ENCODE measurements at regions not wholly inside any gene's neighbourhood (a gene's known extent, or its start where the extent isn't known, plus 50 kb on each side); places are given as distances from the start of the nearest gene placed in this dataset.
A peak's percentile ranks its signal among the peaks of the same experiment; 100 is the strongest.
"Not testable (repeated sequence)": the region's sequence is repeated elsewhere in the genome, so short reads cannot be mapped to it uniquely, and the experiment has no call there.

GRCh38 chr2:63695583-63695982 lies 106.8 kb downstream of the MDH1 start:
- DNase-seq: no peak

- no peak for DNase-seq
These were observed 107.7 kb downstream of the MDH1 start for GRCh38 chr2:63696496-63696895.

GRCh38 chr2:63697160-63697559 lies 108.4 kb downstream of the MDH1 start:
- no peak for DNase-seq

- DNase-seq: peak; percentile 58 to 78 (median 64)
These were observed 110.2 kb downstream of the MDH1 start for GRCh38 chr2:63698786-63699548.

GRCh38 chr2:63699549-63699839 lies 110.7 kb downstream of the MDH1 start:
- DNase-seq: no peak

GRCh38 chr2:63700271-63700670 lies 111.5 kb downstream of the MDH1 start:
- DNase-seq: no peak

- no peak for DNase-seq
These were observed 112.6 kb downstream of the MDH1 start for GRCh38 chr2:63701406-63701805.

- not testable (repeated sequence) for DNase-seq
These were observed 117.3 kb downstream of the MDH1 start for GRCh38 chr2:63706084-63706483.

GRCh38 chr2:63710732-63711131 lies 122.0 kb downstream of the MDH1 start:
- DNase-seq: no peak

- DNase-seq: peak in 1 of 3 donors; percentile 43
These were observed 124.0 kb downstream of the MDH1 start for GRCh38 chr2:63712748-63713147.

GRCh38 chr2:63716146-63716545 lies 125.5 kb upstream of the UGP2 start:
- DNase-seq: no peak

- DNase-seq: no peak
These were observed 122.6 kb upstream of the UGP2 start for GRCh38 chr2:63719052-63719451.

- DNase-seq: no peak
These were observed 120.6 kb upstream of the UGP2 start for GRCh38 chr2:63721082-63721424.

GRCh38 chr2:63722284-63722683 lies 119.4 kb upstream of the UGP2 start:
- DNase-seq: not testable (repeated sequence)

- no peak for DNase-seq
These were observed 118.0 kb upstream of the UGP2 start for GRCh38 chr2:63723709-63724108.

- not testable (repeated sequence) for DNase-seq
These were observed 116.5 kb upstream of the UGP2 start for GRCh38 chr2:63725212-63725611.

GRCh38 chr2:63729362-63729761 lies 112.3 kb upstream of the UGP2 start:
- no peak for DNase-seq

- DNase-seq: no peak
These were observed 111.9 kb upstream of the UGP2 start for GRCh38 chr2:63729831-63730230.

- DNase-seq: no peak
These were observed 107.2 kb upstream of the UGP2 start for GRCh38 chr2:63734510-63734909.

- DNase-seq: no peak
These were observed 106.4 kb upstream of the UGP2 start for GRCh38 chr2:63735263-63735662.

- DNase-seq: peak in 1 of 3 donors; percentile 21
These were observed 105.8 kb upstream of the UGP2 start for GRCh38 chr2:63735931-63736330.

GRCh38 chr2:63736354-63736753 lies 105.3 kb upstream of the UGP2 start:
- peak in 2 of 3 donors; percentile 64 to 76 for DNase-seq

- DNase-seq: peak in 2 of 3 donors; percentile 29 to 55
These were observed 104.5 kb upstream of the UGP2 start for GRCh38 chr2:63737081-63737751.

GRCh38 chr2:63738019-63738418 lies 103.7 kb upstream of the UGP2 start:
- DNase-seq: no peak
